Neural progenitor cell (in vitro differentiated cells): ENCODE measurements at regions not wholly inside any gene's neighbourhood (a gene's known extent, or its start where the extent isn't known, plus 50 kb on each side); places are given as distances from the start of the nearest gene placed in this dataset.

Experiments
- DNase-seq: peaks from one replicate; pipeline ENCODE4 v3.0.0-alpha.2; 2016; ENCODE audit warnings: low spot score
- H2AFZ ChIP-seq: fragments of 200-600 bp; sonication (generic); replicated peaks from 2 replicates; pipeline ENCODE4 v1.6.1; 2016; ENCODE audit warnings: antibody characterized with exemption
- H3F3A ChIP-seq: fragments of 200-600 bp; sonication (generic); 2 replicates; pipeline ENCODE4 v1.6.1; 2016; ENCODE audit warnings: antibody characterized with exemption, low read depth
- H3K27ac ChIP-seq: fragments of 200-600 bp; sonication (generic); 2 replicates; pipeline ENCODE4 v1.5.1; 2016; ENCODE audit warnings: mild to moderate bottlenecking
- H3K27me3 ChIP-seq: fragments of 200-600 bp; sonication (generic); 2 replicates; pipeline ENCODE4 v1.6.1; 2016; ENCODE audit warnings: mild to moderate bottlenecking, moderate library complexity
- H3K36me3 ChIP-seq: fragments of 200-600 bp; sonication (generic); 2 replicates; pipeline ENCODE4 v1.5.1; 2016
- H3K4me1 ChIP-seq: fragments of 200-600 bp; sonication (generic); 2 replicates; pipeline ENCODE4 v1.6.1; 2016; ENCODE audit warnings: mixed run types
- H3K4me2 ChIP-seq: fragments of 200-600 bp; sonication (generic); 2 replicates; pipeline ENCODE4 v1.6.1; 2016
- H3K4me3 ChIP-seq: fragments of 200-600 bp; sonication (generic); 2 replicates; pipeline ENCODE4 v1.5.1; 2016
- H3K79me2 ChIP-seq: fragments of 200-600 bp; sonication (generic); 2 replicates; pipeline ENCODE4 v1.6.1; 2016; ENCODE audit warnings: low read depth
- H3K9ac ChIP-seq: fragments of 200-600 bp; sonication (generic); 2 replicates; pipeline ENCODE4 v1.6.1; 2016
- H3K9me3 ChIP-seq: fragments of 200-600 bp; sonication (generic); 2 replicates; pipeline ENCODE4 v1.5.1; 2016; ENCODE audit warnings: low read depth
- H4K20me1 ChIP-seq: fragments of 200-600 bp; sonication (generic); 2 replicates; pipeline ENCODE4 v1.6.1; 2016; ENCODE audit warnings: low read depth
- H3K27ac Mint-ChIP-seq: 3 replicates; pipeline ENCODE4 v1.8.0; 2021; ENCODE audit warnings: mixed read lengths
- H3K27me3 Mint-ChIP-seq: 2 replicates; pipeline ENCODE4 v1.8.0; 2022; ENCODE audit warnings: low read depth, mild to moderate bottlenecking, inconsistent platforms, moderate library complexity, mixed read lengths; ENCODE audit not compliant: insufficient read depth
- H3K36me3 Mint-ChIP-seq: 3 replicates; pipeline ENCODE4 v1.8.0; 2021; ENCODE audit warnings: mixed read lengths
- H3K4me1 Mint-ChIP-seq: 3 replicates; pipeline ENCODE4 v1.8.0; 2021; ENCODE audit warnings: mixed read lengths
- H3K4me3 Mint-ChIP-seq: 3 replicates; pipeline ENCODE4 v1.8.0; 2021; ENCODE audit warnings: mild to moderate bottlenecking, moderate library complexity, mixed read lengths
- H3K9me3 Mint-ChIP-seq: 3 replicates; pipeline ENCODE4 v1.8.0; 2020; ENCODE audit warnings: mixed read lengths
- EZH2 ChIP-seq: fragments of 200-600 bp; sonication (generic); IDR thresholded peaks from 2 replicates; pipeline ENCODE4 v1.6.1; 2017; ENCODE audit warnings: antibody characterized with exemption, mild to moderate bottlenecking, moderate library complexity
- EZH2phosphoT487 ChIP-seq: fragments of 200-600 bp; sonication (generic); IDR thresholded peaks from 2 replicates; pipeline ENCODE4 v1.6.1; 2017; ENCODE audit warnings: antibody characterized with exemption
- TF ChIP-seq, protein P1 (sequence below): fragments of 200-600 bp; sonication (generic); IDR thresholded peaks from 2 replicates; pipeline ENCODE4 v1.5.1; 2017; ENCODE audit warnings: antibody characterized with exemption, mild to moderate bottlenecking

DNA sequence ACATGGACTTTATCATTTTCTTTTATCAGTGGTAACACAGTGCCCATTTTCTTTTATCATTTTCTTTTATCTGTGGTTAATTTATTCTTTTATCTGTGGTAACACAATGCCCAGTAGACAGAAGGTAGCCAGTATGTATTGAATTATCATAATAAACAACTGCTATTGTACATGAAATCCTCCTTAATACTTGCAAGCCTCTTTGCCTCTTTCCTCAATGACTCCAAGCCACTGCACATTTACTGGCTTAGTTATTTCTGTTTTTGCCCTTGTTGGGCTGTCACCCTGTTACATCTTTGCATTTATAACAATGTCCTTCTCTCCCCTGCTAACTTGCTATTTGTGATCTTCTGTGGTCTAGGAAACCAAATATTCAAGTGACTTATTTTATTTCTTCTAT, 345.0 kb downstream of the ATP23 start:
- no peaks in the 10 kb centered on the region for H3K36me3 ChIP-seq
- H3F3A ChIP-seq: no peaks in the 10 kb centered on the region
- no peak overlapping the region for H3K27ac ChIP-seq
- peaks cover 19% of the 10 kb centered on the region for H3K4me1 ChIP-seq
- Mint-ChIP-seq H3K4me3 (no peak overlapping the region), H3K36me3 (no peaks in the 10 kb centered on the region), H3K9me3 (peaks cover 13% of the 10 kb centered on the region), H3K27me3 (no peaks in the 10 kb centered on the region), H3K27ac (no peak overlapping the region), H3K4me1 (peaks cover 22% of the 10 kb centered on the region)
- H3K9ac ChIP-seq: no peak overlapping the region
- no peak overlapping the region for H3K4me2 ChIP-seq
- H3K79me2 ChIP-seq: no peaks in the 10 kb centered on the region
- no peak for DNase-seq
- H3K27me3 ChIP-seq: no peaks in the 10 kb centered on the region
- no peaks in the 10 kb centered on the region for H4K20me1 ChIP-seq
- TF ChIP-seq EZH2phosphoT487 (no peak), EZH2 (no peak)
- TF ChIP-seq, protein P1, sequence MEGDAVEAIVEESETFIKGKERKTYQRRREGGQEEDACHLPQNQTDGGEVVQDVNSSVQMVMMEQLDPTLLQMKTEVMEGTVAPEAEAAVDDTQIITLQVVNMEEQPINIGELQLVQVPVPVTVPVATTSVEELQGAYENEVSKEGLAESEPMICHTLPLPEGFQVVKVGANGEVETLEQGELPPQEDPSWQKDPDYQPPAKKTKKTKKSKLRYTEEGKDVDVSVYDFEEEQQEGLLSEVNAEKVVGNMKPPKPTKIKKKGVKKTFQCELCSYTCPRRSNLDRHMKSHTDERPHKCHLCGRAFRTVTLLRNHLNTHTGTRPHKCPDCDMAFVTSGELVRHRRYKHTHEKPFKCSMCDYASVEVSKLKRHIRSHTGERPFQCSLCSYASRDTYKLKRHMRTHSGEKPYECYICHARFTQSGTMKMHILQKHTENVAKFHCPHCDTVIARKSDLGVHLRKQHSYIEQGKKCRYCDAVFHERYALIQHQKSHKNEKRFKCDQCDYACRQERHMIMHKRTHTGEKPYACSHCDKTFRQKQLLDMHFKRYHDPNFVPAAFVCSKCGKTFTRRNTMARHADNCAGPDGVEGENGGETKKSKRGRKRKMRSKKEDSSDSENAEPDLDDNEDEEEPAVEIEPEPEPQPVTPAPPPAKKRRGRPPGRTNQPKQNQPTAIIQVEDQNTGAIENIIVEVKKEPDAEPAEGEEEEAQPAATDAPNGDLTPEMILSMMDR: no peak
- H2AFZ ChIP-seq: no peak overlapping the region
- H3K4me3 ChIP-seq: no peak overlapping the region
- no peaks in the 10 kb centered on the region for H3K9me3 ChIP-seq

DNA sequence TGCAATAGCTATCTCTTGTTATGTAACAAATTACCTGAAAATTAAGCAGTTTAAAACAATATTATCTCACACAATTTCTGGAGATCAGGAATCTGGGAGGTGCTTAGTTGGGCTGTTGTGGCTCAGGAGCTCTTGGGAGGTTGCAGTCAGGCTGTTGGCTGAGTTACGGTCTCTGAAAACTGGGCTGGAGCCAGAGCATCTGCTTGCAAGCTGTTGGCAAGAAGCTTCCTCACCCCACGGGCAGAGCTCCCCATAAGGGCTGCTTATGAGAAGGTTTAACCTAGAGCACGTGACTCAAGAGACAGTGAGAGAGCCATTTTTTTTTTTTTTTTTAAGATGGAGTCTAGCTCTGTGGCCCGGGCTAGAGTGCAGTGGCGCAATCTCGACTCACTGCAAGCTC, 346.8 kb downstream of the ATP23 start:
- Histone ChIP-seq H3K9me3 (no peaks in the 10 kb centered on the region), H3K27ac (no peak overlapping the region), H2AFZ (no peak overlapping the region), H3K4me2 (no peak overlapping the region), H3K9ac (no peak overlapping the region), H3K4me1 (peaks cover 19% of the 10 kb centered on the region), H3F3A (no peaks in the 10 kb centered on the region), H3K36me3 (no peaks in the 10 kb centered on the region), H3K79me2 (no peaks in the 10 kb centered on the region), H4K20me1 (no peaks in the 10 kb centered on the region), H3K27me3 (no peaks in the 10 kb centered on the region), H3K4me3 (no peak overlapping the region)
- Mint-ChIP-seq H3K4me1 (peaks cover 25% of the 10 kb centered on the region), H3K36me3 (no peaks in the 10 kb centered on the region), H3K27ac (no peak overlapping the region), H3K27me3 (no peaks in the 10 kb centered on the region), H3K4me3 (no peak overlapping the region), H3K9me3 (peaks cover 8% of the 10 kb centered on the region)
- TF ChIP-seq, protein P1: no peak
- TF ChIP-seq EZH2phosphoT487 (no peak), EZH2 (no peak)
- DNase-seq: no peak

DNA sequence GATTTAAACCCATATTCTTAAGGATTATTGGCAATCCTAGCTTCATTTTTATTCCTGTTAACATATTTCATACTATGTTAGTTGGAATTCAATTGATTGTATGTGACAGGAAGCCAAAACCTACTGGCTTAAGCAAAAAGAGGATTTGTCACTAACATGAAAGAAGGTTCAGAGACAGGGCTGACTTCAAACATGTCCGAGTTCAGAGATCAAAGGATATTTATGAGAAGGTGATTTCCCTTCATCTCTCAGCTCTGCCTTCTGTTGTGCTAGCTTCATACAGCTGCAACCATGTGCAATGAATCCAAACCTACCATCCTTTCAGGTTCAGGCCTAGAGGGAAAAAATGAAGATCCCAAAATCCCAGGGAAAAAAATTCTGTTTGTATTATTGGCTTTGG, 349.7 kb downstream of the ATP23 start:
- Histone ChIP-seq H3K79me2 (no peaks in the 10 kb centered on the region), H3K4me1 (peaks cover 7% of the 10 kb centered on the region), H3K27me3 (no peaks in the 10 kb centered on the region), H3K4me2 (no peak overlapping the region), H4K20me1 (no peaks in the 10 kb centered on the region), H3F3A (no peaks in the 10 kb centered on the region), H3K4me3 (no peak overlapping the region), H3K36me3 (no peaks in the 10 kb centered on the region), H3K9ac (no peak overlapping the region), H2AFZ (no peak overlapping the region), H3K27ac (no peak overlapping the region), H3K9me3 (no peaks in the 10 kb centered on the region)
- TF ChIP-seq EZH2phosphoT487 (no peak), EZH2 (no peak)
- TF ChIP-seq, protein P1: no peak
- peaks cover 5% of the 10 kb centered on the region for H3K9me3 Mint-ChIP-seq
- no peak overlapping the region for H3K4me3 Mint-ChIP-seq
- no peaks in the 10 kb centered on the region for H3K36me3 Mint-ChIP-seq
- peaks cover 19% of the 10 kb centered on the region for H3K4me1 Mint-ChIP-seq
- DNase-seq: no peak
- no peak overlapping the region for H3K27ac Mint-ChIP-seq
- H3K27me3 Mint-ChIP-seq: no peaks in the 10 kb centered on the region
